ENCODE measurements at regions not wholly inside any gene's neighbourhood (a gene's known extent, or its start where the extent isn't known, plus 50 kb on each side); places are given as distances from the start of the nearest gene placed in this dataset.

GRCh38 chr4:125459531-125459930, 144.8 kb downstream of the FAT4 start:
- no peaks in the 10 kb centered on the region for H3K4me1 Mint-ChIP-seq (ENCODE audit: low read depth)
- no peak overlapping the region for H3K4me3 Mint-ChIP-seq
- H3K36me3 Mint-ChIP-seq (ENCODE audit: low read depth): no peaks in the 10 kb centered on the region
- no peak overlapping the region for H3K27ac Mint-ChIP-seq
- no peaks in the 10 kb centered on the region for H3K27me3 Mint-ChIP-seq
- intact Hi-C loops (cut with micrococcal nuclease): no loop called here
- no peaks in the 10 kb centered on the region for H3K9me3 Mint-ChIP-seq

- Mint-ChIP-seq H3K9me3 (no peaks in the 10 kb centered on the region), H3K27me3 (no peaks in the 10 kb centered on the region), H3K4me1 (ENCODE audit: low read depth) (no peaks in the 10 kb centered on the region), H3K4me3 (no peak overlapping the region), H3K27ac (no peak overlapping the region), H3K36me3 (ENCODE audit: low read depth) (no peaks in the 10 kb centered on the region)
- intact Hi-C loops (cut with micrococcal nuclease): no loop called here
These were observed 147.1 kb downstream of the FAT4 start for GRCh38 chr4:125461676-125462363.

- intact Hi-C loops (cut with micrococcal nuclease): no loop called here
- no peaks in the 10 kb centered on the region for H3K4me1 Mint-ChIP-seq (ENCODE audit: low read depth)
- H3K27ac Mint-ChIP-seq: no peak overlapping the region
- peaks cover under 1% of the 10 kb centered on the region for H3K9me3 Mint-ChIP-seq
- H3K27me3 Mint-ChIP-seq: no peaks in the 10 kb centered on the region
- no peaks in the 10 kb centered on the region for H3K36me3 Mint-ChIP-seq (ENCODE audit: low read depth)
- no peak overlapping the region for H3K4me3 Mint-ChIP-seq
These were observed 149.4 kb downstream of the FAT4 start for GRCh38 chr4:125464146-125464545.

- H3K4me1 Mint-ChIP-seq (ENCODE audit: low read depth): no peaks in the 10 kb centered on the region
- H3K4me3 Mint-ChIP-seq: no peak overlapping the region
- no peaks in the 10 kb centered on the region for H3K27me3 Mint-ChIP-seq
- no peaks in the 10 kb centered on the region for H3K36me3 Mint-ChIP-seq (ENCODE audit: low read depth)
- peaks cover 9% of the 10 kb centered on the region for H3K9me3 Mint-ChIP-seq
- intact Hi-C loops (cut with micrococcal nuclease): no loop called here
- H3K27ac Mint-ChIP-seq: no peak overlapping the region
These were observed 166.7 kb downstream of the FAT4 start for GRCh38 chr4:125481334-125482045.

GRCh38 chr4:125482822-125483221, 168.1 kb downstream of the FAT4 start:
- peaks cover 9% of the 10 kb centered on the region for H3K9me3 Mint-ChIP-seq
- no peaks in the 10 kb centered on the region for H3K36me3 Mint-ChIP-seq (ENCODE audit: low read depth)

GRCh38 chr4:125483278-125483677, 168.5 kb downstream of the FAT4 start:
- peaks cover 13% of the 10 kb centered on the region for H3K9me3 Mint-ChIP-seq
- intact Hi-C loops (cut with micrococcal nuclease): no loop called here
- no peak overlapping the region for H3K4me3 Mint-ChIP-seq
- H3K36me3 Mint-ChIP-seq (ENCODE audit: low read depth): no peaks in the 10 kb centered on the region
- H3K4me1 Mint-ChIP-seq (ENCODE audit: low read depth): no peaks in the 10 kb centered on the region
- H3K27ac Mint-ChIP-seq: no peak overlapping the region
- H3K27me3 Mint-ChIP-seq: no peaks in the 10 kb centered on the region

More at GRCh38 chr4:125482822-125483221, 168.1 kb downstream of the FAT4 start:
- H3K4me3 Mint-ChIP-seq: no peak overlapping the region
- H3K4me1 Mint-ChIP-seq (ENCODE audit: low read depth): no peaks in the 10 kb centered on the region
- intact Hi-C loops (cut with micrococcal nuclease): no loop called here
- H3K27me3 Mint-ChIP-seq: no peaks in the 10 kb centered on the region
- H3K27ac Mint-ChIP-seq: no peak overlapping the region

- no peak overlapping the region for H3K4me3 Mint-ChIP-seq
- H3K27me3 Mint-ChIP-seq: no peaks in the 10 kb centered on the region
- no peaks in the 10 kb centered on the region for H3K36me3 Mint-ChIP-seq (ENCODE audit: low read depth)
- intact Hi-C loops (cut with micrococcal nuclease): no loop called here
- H3K27ac Mint-ChIP-seq: no peak overlapping the region
- H3K9me3 Mint-ChIP-seq: peaks cover 25% of the 10 kb centered on the region
- no peaks in the 10 kb centered on the region for H3K4me1 Mint-ChIP-seq (ENCODE audit: low read depth)
These were observed 170.2 kb downstream of the FAT4 start for GRCh38 chr4:125484912-125485311.

GRCh38 chr4:125486351-125486750, 171.6 kb downstream of the FAT4 start:
- Mint-ChIP-seq H3K27me3 (no peaks in the 10 kb centered on the region), H3K36me3 (ENCODE audit: low read depth) (no peaks in the 10 kb centered on the region), H3K9me3 (peaks cover 36% of the 10 kb centered on the region), H3K4me3 (no peak overlapping the region), H3K27ac (no peak overlapping the region), H3K4me1 (ENCODE audit: low read depth) (no peaks in the 10 kb centered on the region)
- intact Hi-C loops (cut with micrococcal nuclease): no loop called here

- Mint-ChIP-seq H3K9me3 (peaks cover 27% of the 10 kb centered on the region), H3K27ac (no peak overlapping the region), H3K4me3 (no peak overlapping the region), H3K36me3 (ENCODE audit: low read depth) (no peaks in the 10 kb centered on the region), H3K27me3 (no peaks in the 10 kb centered on the region), H3K4me1 (ENCODE audit: low read depth) (no peaks in the 10 kb centered on the region)
- intact Hi-C loops (cut with micrococcal nuclease): no loop called here
These were observed 175.4 kb downstream of the FAT4 start for GRCh38 chr4:125489952-125490690.

- Mint-ChIP-seq H3K27ac (no peak overlapping the region), H3K9me3 (peaks cover 36% of the 10 kb centered on the region), H3K36me3 (ENCODE audit: low read depth) (no peaks in the 10 kb centered on the region), H3K4me3 (no peak overlapping the region), H3K4me1 (ENCODE audit: low read depth) (no peaks in the 10 kb centered on the region), H3K27me3 (no peaks in the 10 kb centered on the region)
- intact Hi-C loops (cut with micrococcal nuclease): no loop called here
These were observed 178.2 kb downstream of the FAT4 start for GRCh38 chr4:125492957-125493356.

- H3K27me3 Mint-ChIP-seq: no peaks in the 10 kb centered on the region
- H3K4me1 Mint-ChIP-seq (ENCODE audit: low read depth): no peaks in the 10 kb centered on the region
- H3K36me3 Mint-ChIP-seq (ENCODE audit: low read depth): no peaks in the 10 kb centered on the region
- H3K4me3 Mint-ChIP-seq: no peak overlapping the region
- H3K27ac Mint-ChIP-seq: no peak overlapping the region
- H3K9me3 Mint-ChIP-seq: peaks cover 18% of the 10 kb centered on the region
- intact Hi-C loops (cut with micrococcal nuclease): no loop called here
These were observed 183.1 kb downstream of the FAT4 start for GRCh38 chr4:125497861-125498260.

GRCh38 chr4:125498981-125499380, 184.2 kb downstream of the FAT4 start:
- Mint-ChIP-seq H3K9me3 (peaks cover 18% of the 10 kb centered on the region), H3K27me3 (no peaks in the 10 kb centered on the region), H3K27ac (no peak overlapping the region), H3K36me3 (ENCODE audit: low read depth) (no peaks in the 10 kb centered on the region), H3K4me3 (no peak overlapping the region), H3K4me1 (ENCODE audit: low read depth) (no peaks in the 10 kb centered on the region)
- intact Hi-C loops (cut with micrococcal nuclease): no loop called here

GRCh38 chr4:125501090-125501489, 186.3 kb downstream of the FAT4 start:
- Mint-ChIP-seq H3K4me1 (ENCODE audit: low read depth) (no peaks in the 10 kb centered on the region), H3K27me3 (no peaks in the 10 kb centered on the region), H3K36me3 (ENCODE audit: low read depth) (no peaks in the 10 kb centered on the region), H3K27ac (no peak overlapping the region), H3K4me3 (no peak overlapping the region), H3K9me3 (peaks cover 17% of the 10 kb centered on the region)
- intact Hi-C loops (cut with micrococcal nuclease): no loop called here

GRCh38 chr4:125501568-125501967, 186.8 kb downstream of the FAT4 start:
- Mint-ChIP-seq H3K27me3 (no peaks in the 10 kb centered on the region), H3K27ac (no peak overlapping the region), H3K4me3 (no peak overlapping the region), H3K4me1 (ENCODE audit: low read depth) (no peaks in the 10 kb centered on the region), H3K9me3 (peaks cover 12% of the 10 kb centered on the region), H3K36me3 (ENCODE audit: low read depth) (no peaks in the 10 kb centered on the region)
- intact Hi-C loops (cut with micrococcal nuclease): no loop called here

Data from dendritic cell treated with granulocyte-macrophage colony-stimulating factor and Interleukin-4, amounts not matched to agents 40 ng/mL and 50 ng/mL, for 4 days (primary cell).